ENCODE measurements at regions not wholly inside any gene's neighbourhood (a gene's known extent, or its start where the extent isn't known, plus 50 kb on each side); places are given as distances from the start of the nearest gene placed in this dataset.

GRCh38 chr11:116459185-116460045, 313.4 kb downstream of the BUD13 start:
- TF ChIP-seq CTCF (IDR thresholded peaks at IDR 0.05) (no peak), POLR2A (IDR thresholded peaks at IDR 0.05) (no peak)
